ENCODE measurements at regions not wholly inside any gene's neighbourhood (a gene's known extent, or its start where the extent isn't known, plus 50 kb on each side); places are given as distances from the start of the nearest gene placed in this dataset.

- dilution Hi-C loops (cut with MboI; ENCODE audit: extremely low pct_ligation_motif_present, low sequenced_read_pairs): no loop called here
- Histone ChIP-seq H3K27ac (ENCODE audit: control insufficient read depth, insufficient read depth, low read length) (no peak overlapping the region), H3K4me3 (ENCODE audit: control insufficient read depth in 2 of 3, extremely low read depth in 1 of 3, insufficient read depth in 2 of 3, low read depth in 1 of 3, low read length in 3 of 3) (no peak overlapping the region), H2AFZ (ENCODE audit: control insufficient read depth, low read length) (no peak overlapping the region), H3K9ac (ENCODE audit: control insufficient read depth, extremely low read depth, insufficient read depth, low read length) (no peak overlapping the region), H3K4me2 (ENCODE audit: control insufficient read depth, extremely low read depth, insufficient read depth, low read depth, low read length) (peak overlapping the region; percentile 25), H3K4me1 (ENCODE audit: control insufficient read depth, extremely low read depth, insufficient read depth, low read length) (peaks cover 17% of the 10 kb centered on the region), H3K9me1 (ENCODE audit: control insufficient read depth, extremely low read depth, insufficient read depth, low read length) (no peaks in the 10 kb centered on the region), H3K36me3 (ENCODE audit: control insufficient read depth in 2 of 2, extremely low read depth in 1 of 2, insufficient read depth in 2 of 2, low read length in 2 of 2) (no peaks in the 10 kb centered on the region), H4K20me1 (ENCODE audit: control insufficient read depth, extremely low read depth, insufficient read depth, low read length) (no peaks in the 10 kb centered on the region), H3K27me3 (ENCODE audit: control insufficient read depth, extremely low read depth, insufficient read depth, low read length) (no peaks in the 10 kb centered on the region), H3K9me3 (ENCODE audit: control insufficient read depth, low read depth, low read length) (no peaks in the 10 kb centered on the region), H3K79me2 (ENCODE audit: control insufficient read depth, insufficient read depth, low read length) (no peaks in the 10 kb centered on the region)
- FAIRE-seq: peak; percentile 66
- DNase-seq (ENCODE audit: low read depth, low spot score): no peak
- no peak for TF ChIP-seq CTCF (optimal IDR thresholded peaks at IDR 0.05 in 1 of 3, IDR thresholded peaks at IDR 0.05 in 1 of 3, conservative IDR thresholded peaks at IDR 0.05 in 1 of 3; ENCODE audit: extremely low read depth in 1 of 3, insufficient read depth in 2 of 3, low read length in 3 of 3)
- no peak for TF ChIP-seq EZH2 (IDR thresholded peaks at IDR 0.05; ENCODE audit: low read length)
Observed at GRCh38 chr5:67319935-67320725, 123.5 kb upstream of the CD180 start.

DNA sequence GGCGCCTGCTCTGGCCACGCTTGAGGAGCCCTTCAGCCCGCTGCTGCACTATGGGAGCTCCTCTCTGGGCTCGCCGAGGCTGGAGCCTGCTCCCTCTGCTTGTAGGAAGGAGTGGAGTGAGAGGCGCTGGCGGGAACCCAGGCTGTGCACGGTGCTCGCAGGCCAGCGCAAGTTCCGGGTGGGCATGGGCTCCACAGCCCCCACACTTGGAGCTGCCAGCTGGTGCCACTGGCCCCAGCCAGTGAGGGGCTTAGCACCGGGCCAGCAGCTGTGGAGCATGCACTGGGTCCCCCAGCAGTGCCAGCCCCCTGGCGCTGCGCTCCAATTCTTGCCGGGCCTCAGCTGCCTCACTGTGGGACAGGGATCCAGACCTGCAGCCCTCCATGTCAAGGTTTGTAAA lies 122.1 kb upstream of the CD180 start:
- Histone ChIP-seq H3K4me2 (ENCODE audit: control insufficient read depth, extremely low read depth, insufficient read depth, low read depth, low read length) (no peak overlapping the region), H3K27me3 (ENCODE audit: control insufficient read depth, extremely low read depth, insufficient read depth, low read length) (no peaks in the 10 kb centered on the region), H3K27ac (ENCODE audit: control insufficient read depth, insufficient read depth, low read length) (no peak overlapping the region), H3K79me2 (ENCODE audit: control insufficient read depth, insufficient read depth, low read length) (no peaks in the 10 kb centered on the region), H3K4me3 (ENCODE audit: control insufficient read depth in 2 of 3, extremely low read depth in 1 of 3, insufficient read depth in 2 of 3, low read depth in 1 of 3, low read length in 3 of 3) (no peak overlapping the region), H3K9me3 (ENCODE audit: control insufficient read depth, low read depth, low read length) (no peaks in the 10 kb centered on the region), H3K9me1 (ENCODE audit: control insufficient read depth, extremely low read depth, insufficient read depth, low read length) (no peaks in the 10 kb centered on the region), H2AFZ (ENCODE audit: control insufficient read depth, low read length) (no peak overlapping the region), H3K36me3 (ENCODE audit: control insufficient read depth in 2 of 2, extremely low read depth in 1 of 2, insufficient read depth in 2 of 2, low read length in 2 of 2) (no peaks in the 10 kb centered on the region), H3K9ac (ENCODE audit: control insufficient read depth, extremely low read depth, insufficient read depth, low read length) (no peak overlapping the region), H3K4me1 (ENCODE audit: control insufficient read depth, extremely low read depth, insufficient read depth, low read length) (peaks cover 21% of the 10 kb centered on the region), H4K20me1 (ENCODE audit: control insufficient read depth, extremely low read depth, insufficient read depth, low read length) (no peaks in the 10 kb centered on the region)
- FAIRE-seq (no peak), DNase-seq (ENCODE audit: low read depth, low spot score) (no peak)
- TF ChIP-seq CTCF (optimal IDR thresholded peaks at IDR 0.05 in 1 of 3, IDR thresholded peaks at IDR 0.05 in 1 of 3, conservative IDR thresholded peaks at IDR 0.05 in 1 of 3; ENCODE audit: extremely low read depth in 1 of 3, insufficient read depth in 2 of 3, low read length in 3 of 3): no peak
- no peak for TF ChIP-seq EZH2 (IDR thresholded peaks at IDR 0.05; ENCODE audit: low read length)
- dilution Hi-C loops (cut with MboI; ENCODE audit: extremely low pct_ligation_motif_present, low sequenced_read_pairs): no loop called here
